PC-9 (cell line): ENCODE measurements at regions not wholly inside any gene's neighbourhood (a gene's known extent, or its start where the extent isn't known, plus 50 kb on each side); places are given as distances from the start of the nearest gene placed in this dataset.
"Not testable (repeated sequence)": the region's sequence is repeated elsewhere in the genome, so short reads cannot be mapped to it uniquely, and the experiment has no call there.

Experiments
- BruUV-seq: library from RNA; stranded (reverse); fragments of 400-500 nt; replicated peaks from 2 replicates; lab custom pipeline; 2021; lab: Mats Ljungman, UMichigan
- CTCF ChIA-PET: fragments of 300-600 bp; sonication (Branson Sonifier 250); formaldehyde crosslinking; loops from one replicate; lab custom pipeline; 2022; ENCODE audit warnings: antibody characterized with exemption; lab: Charles Lee
- POLR2A ChIA-PET: fragments of 300-600 bp; sonication (Branson Sonifier 250); formaldehyde crosslinking; loops from one replicate; lab custom pipeline; 2022; ENCODE audit warnings: antibody characterized with exemption; ENCODE audit not compliant: unreplicated experiment; lab: Charles Lee
- DNase-seq, 2 experiments: peaks; one replicate each; pipeline versions ENCODE4 v3.0.0 to v3.0.0-alpha.2; 2015 to 2022; ENCODE audit warnings: mixed read lengths in 1 of 2
- H2AFZ ChIP-seq: fragments of 200-600 bp; sonication (generic); 2 replicates; pipeline ENCODE4 v1.8.1; 2017; ENCODE audit warnings: antibody characterized with exemption
- H3F3A ChIP-seq: fragments of 200-600 bp; sonication (generic); 2 replicates; pipeline ENCODE4 v1.8.1; 2017; ENCODE audit warnings: antibody characterized with exemption, mild to moderate bottlenecking, low read depth; ENCODE audit not compliant: insufficient read depth
- H3K27ac ChIP-seq: fragments of 200-600 bp; sonication (generic); 2 replicates; pipeline ENCODE4 v1.6.1; 2016; ENCODE audit warnings: mixed run types
- H3K27me3 ChIP-seq: fragments of 200-600 bp; sonication (generic); 2 replicates; pipeline ENCODE4 v1.6.1; 2016; ENCODE audit warnings: low read depth, mixed run types; ENCODE audit not compliant: insufficient read depth
- H3K36me3 ChIP-seq: fragments of 200-600 bp; sonication (generic); 2 replicates; pipeline ENCODE4 v1.6.1; 2016; ENCODE audit warnings: low read depth, mixed run types
- H3K4me1 ChIP-seq: fragments of 200-600 bp; sonication (generic); replicated peaks from 2 replicates; pipeline ENCODE4 v1.6.1; 2016; ENCODE audit warnings: mixed run types; ENCODE audit not compliant: insufficient read depth
- H3K4me2 ChIP-seq: fragments of 200-600 bp; sonication (generic); 2 replicates; pipeline ENCODE4 v1.6.1; 2017; ENCODE audit warnings: mixed run types
- H3K4me3 ChIP-seq: fragments of 200-600 bp; sonication (generic); 2 replicates; pipeline ENCODE4 v1.6.1; 2016; ENCODE audit warnings: mixed run types
- H3K79me2 ChIP-seq: fragments of 200-600 bp; sonication (generic); 2 replicates; pipeline ENCODE4 v1.6.1; 2017; ENCODE audit warnings: low read depth, mixed run types
- H3K9me2 ChIP-seq: fragments of 200-600 bp; sonication (generic); 2 replicates; pipeline ENCODE4 v1.8.1; 2017; ENCODE audit warnings: mild to moderate bottlenecking; ENCODE audit not compliant: insufficient read depth
- H3K9me3 ChIP-seq: fragments of 200-600 bp; sonication (generic); 2 replicates; pipeline ENCODE4 v1.8.1; 2016; ENCODE audit warnings: low read depth; ENCODE audit not compliant: insufficient read depth
- H4K20me1 ChIP-seq: fragments of 200-600 bp; sonication (generic); 2 replicates; pipeline ENCODE4 v1.8.1; 2017; ENCODE audit not compliant: insufficient read depth
- EZH2 ChIP-seq: fragments of 200-600 bp; sonication (generic); IDR thresholded peaks from 2 replicates; pipeline ENCODE4 v1.8.0; 2017; ENCODE audit warnings: antibody characterized with exemption, low read depth
- intact Hi-C: fragments of 100-400 bp; cut with micrococcal nuclease; formaldehyde crosslinking; loops from one replicate; pipeline ENCODE4 v1.10.0; 2022; ENCODE audit not compliant: unreplicated experiment
- TF ChIP-seq, protein P1 (sequence below): fragments of 200-600 bp; sonication (generic); conservative IDR thresholded peaks from 2 replicates; pipeline ENCODE4 v1.6.1; 2017; ENCODE audit warnings: mixed run types, antibody characterized with exemption, mild to moderate bottlenecking, moderate library complexity

DNA sequence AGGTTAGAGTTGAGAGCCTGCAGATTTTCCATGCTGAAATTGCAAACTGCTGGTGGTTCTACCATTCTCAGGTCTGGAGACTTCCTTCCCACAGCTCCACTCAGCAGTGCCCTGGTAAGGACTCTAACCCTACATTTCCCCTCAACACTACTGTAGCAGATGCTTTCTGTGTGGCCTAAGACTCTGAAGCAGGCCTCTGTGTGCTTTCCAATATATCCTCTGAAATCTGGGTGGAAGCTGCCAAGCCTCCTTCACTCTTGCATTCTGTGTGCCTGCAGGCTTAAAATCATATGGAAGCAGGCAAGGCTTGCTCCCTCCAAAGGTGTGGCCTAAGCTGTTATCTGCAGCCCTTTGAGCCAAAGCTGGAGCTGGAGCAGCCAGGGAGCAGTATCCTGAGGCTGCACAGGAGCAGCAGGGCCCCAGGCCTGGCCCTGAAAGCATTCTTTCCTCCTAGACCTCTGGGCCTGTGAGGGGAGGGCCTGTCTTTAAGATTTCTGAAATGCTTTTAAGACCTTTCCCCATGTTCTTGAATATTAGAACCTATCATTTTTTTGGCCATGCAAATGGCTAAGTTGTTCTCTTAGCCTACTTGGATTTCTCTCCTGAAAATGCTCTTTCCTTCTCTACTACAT, 134.1 kb upstream of the TSHZ3 start:
- Histone ChIP-seq H3K4me1 (no peaks in the 10 kb centered on the region), H3K36me3 (no peaks in the 10 kb centered on the region), H3K79me2 (no peaks in the 10 kb centered on the region), H3K27me3 (no peaks in the 10 kb centered on the region), H3K4me3 (no peak overlapping the region), H3F3A (no peaks in the 10 kb centered on the region), H3K9me2 (no peaks in the 10 kb centered on the region), H3K27ac (no peak overlapping the region), H2AFZ (no peak overlapping the region), H3K4me2 (no peak overlapping the region), H3K9me3 (no peaks in the 10 kb centered on the region), H4K20me1 (0 out of 2 replicates have a peak, but pooled peaks cover 3% of the 10 kb centered on the region)
- DNase-seq, result no peak
- intact Hi-C loops, result no loop called here
- TF ChIP-seq EZH2, result no peak
- TF ChIP-seq, protein P1, sequence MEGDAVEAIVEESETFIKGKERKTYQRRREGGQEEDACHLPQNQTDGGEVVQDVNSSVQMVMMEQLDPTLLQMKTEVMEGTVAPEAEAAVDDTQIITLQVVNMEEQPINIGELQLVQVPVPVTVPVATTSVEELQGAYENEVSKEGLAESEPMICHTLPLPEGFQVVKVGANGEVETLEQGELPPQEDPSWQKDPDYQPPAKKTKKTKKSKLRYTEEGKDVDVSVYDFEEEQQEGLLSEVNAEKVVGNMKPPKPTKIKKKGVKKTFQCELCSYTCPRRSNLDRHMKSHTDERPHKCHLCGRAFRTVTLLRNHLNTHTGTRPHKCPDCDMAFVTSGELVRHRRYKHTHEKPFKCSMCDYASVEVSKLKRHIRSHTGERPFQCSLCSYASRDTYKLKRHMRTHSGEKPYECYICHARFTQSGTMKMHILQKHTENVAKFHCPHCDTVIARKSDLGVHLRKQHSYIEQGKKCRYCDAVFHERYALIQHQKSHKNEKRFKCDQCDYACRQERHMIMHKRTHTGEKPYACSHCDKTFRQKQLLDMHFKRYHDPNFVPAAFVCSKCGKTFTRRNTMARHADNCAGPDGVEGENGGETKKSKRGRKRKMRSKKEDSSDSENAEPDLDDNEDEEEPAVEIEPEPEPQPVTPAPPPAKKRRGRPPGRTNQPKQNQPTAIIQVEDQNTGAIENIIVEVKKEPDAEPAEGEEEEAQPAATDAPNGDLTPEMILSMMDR, result no peak
- ChIA-PET POLR2A (no interaction called here), CTCF (no interaction called here)
- BruUV-seq, result no TSS peak

DNA sequence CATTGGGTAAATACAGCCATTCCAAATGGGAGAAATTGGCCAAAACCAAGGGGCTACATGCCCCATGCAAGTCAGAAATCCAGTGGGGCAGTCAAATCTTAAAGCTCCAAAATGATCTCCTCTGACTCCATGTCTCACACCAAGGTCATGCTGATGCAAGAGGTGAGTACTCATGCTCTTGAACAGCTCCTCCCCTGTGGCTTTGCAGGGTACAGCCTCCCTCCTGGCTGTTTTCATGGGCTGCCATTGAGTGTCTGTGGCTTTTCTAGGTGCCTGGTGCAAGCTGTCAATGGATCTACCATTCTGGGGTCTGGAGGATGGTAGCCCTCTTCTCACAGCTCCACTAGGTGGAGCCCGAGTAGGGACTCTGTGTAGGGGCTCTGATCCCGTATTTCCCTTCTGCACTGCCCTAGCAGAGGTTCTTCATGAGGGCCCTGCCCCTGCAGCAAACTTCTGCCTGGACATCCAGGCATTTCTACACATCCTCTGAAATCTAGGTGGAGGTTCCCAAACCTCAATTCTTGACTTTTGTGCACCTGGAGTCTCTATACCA, 135.7 kb upstream of the TSHZ3 start:
- H3K79me2 ChIP-seq, H3K27me3 ChIP-seq, H3K9me2 ChIP-seq, H3K4me3 ChIP-seq, H3K27ac ChIP-seq, H2AFZ ChIP-seq, H3F3A ChIP-seq, intact Hi-C loops, H3K9me3 ChIP-seq, H4K20me1 ChIP-seq, POLR2A ChIA-PET, H3K36me3 ChIP-seq, H3K4me1 ChIP-seq, CTCF ChIA-PET, H3K4me2 ChIP-seq, BruUV-seq, DNase-seq: not testable (repeated sequence)
- TF ChIP-seq, protein P1, result 0 out of 2 replicates have a peak, but pooled peaks have one; percentile 40

DNA sequence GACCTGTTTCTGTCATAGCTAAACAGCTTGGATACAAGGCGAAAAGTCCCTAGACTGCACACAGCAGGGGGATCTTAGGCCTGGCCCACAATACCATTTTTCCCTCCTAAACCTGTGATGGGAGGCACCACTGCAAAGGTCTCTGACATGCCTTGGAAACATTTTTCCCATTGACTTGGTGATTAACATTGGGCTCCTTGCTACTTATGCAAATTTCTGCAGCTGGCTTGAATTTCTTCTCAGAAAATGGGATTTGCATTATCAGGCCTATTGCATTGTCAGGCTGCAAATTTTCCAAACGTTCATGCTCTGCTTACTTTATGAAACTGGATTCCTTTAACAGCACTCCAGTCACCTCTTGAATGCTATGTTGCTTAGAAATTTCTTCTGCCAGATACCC, 136.2 kb upstream of the TSHZ3 start:
- Histone ChIP-seq H3K4me1 (no peaks in the 10 kb centered on the region), H3F3A (no peaks in the 10 kb centered on the region), H3K4me2 (no peak overlapping the region), H3K4me3 (no peak overlapping the region), H2AFZ (no peak overlapping the region), H3K27ac (no peak overlapping the region), H4K20me1 (0 out of 2 replicates have a peak, but pooled peaks cover 3% of the 10 kb centered on the region), H3K36me3 (no peaks in the 10 kb centered on the region), H3K9me2 (no peaks in the 10 kb centered on the region), H3K79me2 (no peaks in the 10 kb centered on the region), H3K27me3 (no peaks in the 10 kb centered on the region), H3K9me3 (no peaks in the 10 kb centered on the region)
- no peak for DNase-seq
- POLR2A ChIA-PET, result no interaction called here
- no TSS peak for BruUV-seq
- intact Hi-C loops, result no loop called here
- TF ChIP-seq, protein P1, result no peak
- TF ChIP-seq EZH2, result no peak
- CTCF ChIA-PET, result no interaction called here
